ENCODE measurements at regions not wholly inside any gene's neighbourhood (a gene's known extent, or its start where the extent isn't known, plus 50 kb on each side); places are given as distances from the start of the nearest gene placed in this dataset.

GRCh38 chr13:60852886-60853285, 455.9 kb downstream of the TDRD3 start:
- TF ChIP-seq CTCF (IDR thresholded peaks at IDR 0.05): no peak
- no peak for TF ChIP-seq POLR2A (IDR thresholded peaks at IDR 0.05)

All from heart left ventricle (tissue), 13 donors.